ENCODE measurements at regions not wholly inside any gene's neighbourhood (a gene's known extent, or its start where the extent isn't known, plus 50 kb on each side); places are given as distances from the start of the nearest gene placed in this dataset.

GRCh38 chr20:61072398-61072797 lies 179.7 kb upstream of the CDH4 start:
- TF ChIP-seq SIN3A (IDR thresholded peaks at IDR 0.05; ENCODE audit: borderline replicate concordance, insufficient read depth, low read depth, low read length) (no peak), POLR2AphosphoS5 (IDR thresholded peaks at IDR 0.05; ENCODE audit: low read depth, low read length) (no peak), CTCF (IDR thresholded peaks at IDR 0.05) (no peak), REST (IDR thresholded peaks at IDR 0.05; ENCODE audit: insufficient read depth in 1 of 2, low read depth in 2 of 2, low read length in 1 of 2) (no peak)
- no TSS peak for BruUV-seq (replicated peaks)
- Histone ChIP-seq H3K4me3 (ENCODE audit: low read depth in 2 of 2, low read length in 2 of 2) (no peak overlapping the region), H3K9me3 (ENCODE audit: control insufficient read depth, insufficient read depth, low read depth, low read length) (no peaks in the 10 kb centered on the region), H3K4me1 (ENCODE audit: control insufficient read depth, insufficient read depth, low read length) (no peaks in the 10 kb centered on the region), H3K27me3 (ENCODE audit: control insufficient read depth, insufficient read depth, low read length) (0 out of 2 replicates have a peak, but pooled peaks cover 2% of the 10 kb centered on the region), H3K36me3 (ENCODE audit: control insufficient read depth, insufficient read depth, low read length) (no peaks in the 10 kb centered on the region), H3K27ac (ENCODE audit: low read length) (no peak overlapping the region)
- DNase-seq (ENCODE audit: low read depth, low spot score) = no peak
- ChIA-PET CTCF (no interaction called here), POLR2A (no interaction called here)
- no peak for ATAC-seq
- in situ Hi-C loops (cut with HindIII; ENCODE audit: low pct_unique_long_range_greater_than_20kb, low sequenced_read_pairs) = no loop called here
- intact Hi-C loops (cut with micrococcal nuclease; ENCODE audit: unreplicated experiment) = no loop called here

GRCh38 chr20:61073376-61073775 lies 178.7 kb upstream of the CDH4 start:
- no peaks in the 10 kb centered on the region for H3K9me3 ChIP-seq (ENCODE audit: control insufficient read depth, insufficient read depth, low read depth, low read length)

More at GRCh38 chr20:61073376-61073775, 178.7 kb upstream of the CDH4 start:
- ChIA-PET POLR2A (no interaction called here), CTCF (no interaction called here)
- intact Hi-C loops (cut with micrococcal nuclease; ENCODE audit: unreplicated experiment) (no loop called here), in situ Hi-C loops (cut with HindIII; ENCODE audit: low pct_unique_long_range_greater_than_20kb, low sequenced_read_pairs) (no loop called here)
- no peaks in the 10 kb centered on the region for H3K36me3 ChIP-seq (ENCODE audit: control insufficient read depth, insufficient read depth, low read length)
- no peak overlapping the region for H3K27ac ChIP-seq (ENCODE audit: low read length)
- no peaks in the 10 kb centered on the region for H3K4me1 ChIP-seq (ENCODE audit: control insufficient read depth, insufficient read depth, low read length)
- no TSS peak for BruUV-seq (replicated peaks)
- no peak overlapping the region for H3K4me3 ChIP-seq (ENCODE audit: low read depth in 2 of 2, low read length in 2 of 2)
- TF ChIP-seq SIN3A (IDR thresholded peaks at IDR 0.05; ENCODE audit: borderline replicate concordance, insufficient read depth, low read depth, low read length) (no peak), POLR2AphosphoS5 (IDR thresholded peaks at IDR 0.05; ENCODE audit: low read depth, low read length) (no peak), CTCF (IDR thresholded peaks at IDR 0.05) (no peak), TCF7L2 (IDR thresholded peaks at IDR 0.05; ENCODE audit: low read depth, low read length) (no peak), REST (IDR thresholded peaks at IDR 0.05; ENCODE audit: insufficient read depth in 1 of 2, low read depth in 2 of 2, low read length in 1 of 2) (no peak)
- DNase-seq (ENCODE audit: low read depth, low spot score) = no peak
- H3K27me3 ChIP-seq (ENCODE audit: control insufficient read depth, insufficient read depth, low read length) = 0 out of 2 replicates have a peak, but pooled peaks cover 2% of the 10 kb centered on the region
- ATAC-seq = no peak

Measured in Panc1 (cell line).